ENCODE measurements at regions not wholly inside any gene's neighbourhood (a gene's known extent, or its start where the extent isn't known, plus 50 kb on each side); places are given as distances from the start of the nearest gene placed in this dataset.

DNA sequence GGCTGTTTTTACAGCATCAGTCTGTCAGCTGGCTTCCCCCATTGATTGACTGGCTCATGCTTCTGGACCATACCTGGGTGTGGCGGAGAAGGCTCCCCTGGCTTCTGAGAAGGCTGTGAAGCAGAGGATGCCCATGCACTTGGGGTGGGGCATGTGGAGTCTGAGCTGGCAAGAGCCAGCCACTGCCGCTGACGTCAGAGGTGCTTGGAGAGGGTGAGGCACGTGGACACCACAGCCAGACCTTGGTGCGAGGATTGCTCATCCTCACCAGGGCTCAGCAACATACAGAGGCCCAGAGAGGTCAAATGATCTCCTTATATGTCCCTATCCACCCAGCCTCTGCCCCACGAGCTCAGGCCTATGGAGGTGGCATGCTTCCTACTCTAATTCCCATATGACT lies 211.2 kb upstream of the PMEPA1 start:
- DNase-seq (ENCODE audit: low read depth in 2 of 2), result no peak

GRCh38 chr20:57919049-57919448 lies 209.2 kb upstream of the PMEPA1 start:
- DNase-seq (ENCODE audit: low read depth in 2 of 2), result no peak

DNA sequence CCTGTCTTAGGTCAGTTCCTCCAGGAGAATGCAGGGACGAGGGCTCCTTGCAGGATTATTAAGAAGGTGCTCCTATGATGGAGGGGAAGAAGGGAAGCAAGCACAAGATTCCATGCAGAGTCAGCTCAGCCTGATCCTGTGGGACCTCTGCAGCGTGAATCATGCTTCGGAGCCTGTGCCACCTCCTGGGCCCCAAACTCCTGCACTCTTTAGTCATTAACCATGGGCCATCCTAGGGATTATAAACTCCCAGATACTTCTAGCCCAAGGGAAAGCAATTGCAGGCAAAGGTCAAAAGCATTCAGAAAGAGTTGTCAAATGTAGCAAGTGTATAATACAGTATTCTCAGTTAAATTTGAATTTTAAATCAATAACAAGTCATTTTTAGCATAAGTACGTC lies 208.7 kb upstream of the PMEPA1 start:
- no peak for DNase-seq (ENCODE audit: low read depth in 2 of 2)

DNA sequence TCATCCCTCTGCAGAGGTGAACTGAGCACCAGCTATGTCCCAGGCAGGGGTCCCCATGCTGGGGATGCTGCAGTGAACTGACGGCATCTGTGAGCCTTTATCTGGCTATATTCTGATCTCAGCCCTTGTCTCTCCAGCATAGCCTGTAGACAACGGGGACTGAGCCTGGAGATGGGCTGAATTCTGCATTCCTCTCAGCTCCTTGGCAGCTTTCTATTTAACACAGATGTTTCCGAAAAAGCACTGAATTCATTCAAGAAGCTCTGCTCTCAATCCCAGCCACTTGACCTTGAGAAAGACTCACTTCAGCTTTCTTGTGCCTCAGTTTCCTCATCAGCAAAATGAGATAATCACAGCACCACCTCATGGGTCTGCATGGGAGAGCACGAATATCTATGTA lies 204.4 kb upstream of the PMEPA1 start:
- no peak for DNase-seq (ENCODE audit: low read depth in 2 of 2)

DNA sequence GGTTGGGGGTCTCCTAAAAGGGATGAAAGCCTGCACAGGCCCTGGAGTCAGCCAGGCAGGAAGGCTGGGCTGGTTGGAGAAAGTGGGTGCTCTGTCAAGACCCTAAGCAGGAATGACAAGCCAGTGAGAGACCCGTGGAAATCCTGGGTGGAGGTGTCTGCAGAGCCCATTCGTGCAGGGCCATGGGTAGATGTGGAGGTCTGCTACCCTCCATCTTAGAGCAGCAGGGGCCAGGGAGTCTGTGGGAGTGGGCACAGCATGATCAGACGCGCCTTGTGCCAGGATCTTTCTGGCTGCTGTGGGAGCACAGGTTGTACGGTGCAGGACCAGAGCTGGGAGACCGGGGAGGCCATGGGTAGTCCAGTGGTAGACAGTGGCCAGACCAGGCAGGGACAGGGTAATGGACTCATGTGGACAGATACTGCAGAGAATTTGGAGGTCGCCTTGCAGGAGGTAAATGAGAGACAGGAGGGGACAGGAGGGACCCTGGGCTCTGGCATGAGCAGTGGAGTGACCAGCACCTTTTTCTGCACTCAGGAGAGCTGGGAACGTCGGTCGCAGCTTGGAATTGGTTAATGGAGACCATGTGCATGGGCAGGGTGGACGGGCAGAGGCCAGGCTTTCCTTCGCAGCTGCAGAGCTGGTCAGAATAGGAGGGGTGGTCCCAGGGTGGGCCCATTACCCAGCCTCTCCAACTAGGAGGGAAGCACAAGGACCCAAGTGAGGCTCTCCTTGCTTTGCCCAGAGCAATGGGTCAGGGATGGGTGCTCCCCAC lies 203.5 kb upstream of the PMEPA1 start:
- DNase-seq (ENCODE audit: low read depth in 2 of 2), result no peak

- DNase-seq (ENCODE audit: low read depth in 2 of 2), result no peak
These were observed 202.4 kb upstream of the PMEPA1 start for GRCh38 chr20:57912227-57912582.

DNA sequence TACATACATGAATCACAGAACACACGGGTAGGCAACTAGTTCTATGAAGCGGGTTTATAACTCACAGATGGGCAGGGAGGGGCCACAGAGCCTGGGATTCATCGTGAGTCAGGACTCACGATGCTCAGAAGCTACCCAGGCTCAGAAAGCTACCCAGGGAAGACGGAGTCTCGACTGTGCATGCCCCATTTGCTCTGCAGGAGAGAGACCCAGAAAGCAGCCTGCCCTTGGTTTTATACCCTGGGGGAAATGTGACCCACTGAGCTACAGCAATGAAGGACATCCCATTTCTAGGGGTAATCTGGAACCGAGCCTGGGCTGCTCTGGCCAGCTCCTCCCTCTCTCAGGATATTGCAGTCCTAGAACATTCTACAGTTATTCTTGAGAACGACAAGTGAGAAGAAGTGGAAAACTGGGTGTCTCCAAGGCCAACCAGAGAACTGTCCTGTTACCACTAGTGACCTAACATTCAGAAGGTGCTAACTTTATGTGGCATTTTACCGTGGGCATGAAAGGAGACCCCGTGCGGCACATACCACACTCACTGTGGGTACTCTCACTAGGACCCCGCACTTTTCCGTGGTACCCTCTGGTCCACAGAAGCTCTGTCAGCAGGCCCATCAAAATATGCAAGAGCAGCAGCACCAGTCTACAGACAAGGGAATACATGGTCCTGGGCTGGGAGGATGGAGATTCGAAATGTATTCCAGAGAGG lies 201.9 kb upstream of the PMEPA1 start:
- DNase-seq (ENCODE audit: low read depth in 2 of 2), result no peak

GRCh38 chr20:57910716-57911115 lies 200.9 kb upstream of the PMEPA1 start:
- DNase-seq (ENCODE audit: low read depth in 2 of 2), result no peak

DNA sequence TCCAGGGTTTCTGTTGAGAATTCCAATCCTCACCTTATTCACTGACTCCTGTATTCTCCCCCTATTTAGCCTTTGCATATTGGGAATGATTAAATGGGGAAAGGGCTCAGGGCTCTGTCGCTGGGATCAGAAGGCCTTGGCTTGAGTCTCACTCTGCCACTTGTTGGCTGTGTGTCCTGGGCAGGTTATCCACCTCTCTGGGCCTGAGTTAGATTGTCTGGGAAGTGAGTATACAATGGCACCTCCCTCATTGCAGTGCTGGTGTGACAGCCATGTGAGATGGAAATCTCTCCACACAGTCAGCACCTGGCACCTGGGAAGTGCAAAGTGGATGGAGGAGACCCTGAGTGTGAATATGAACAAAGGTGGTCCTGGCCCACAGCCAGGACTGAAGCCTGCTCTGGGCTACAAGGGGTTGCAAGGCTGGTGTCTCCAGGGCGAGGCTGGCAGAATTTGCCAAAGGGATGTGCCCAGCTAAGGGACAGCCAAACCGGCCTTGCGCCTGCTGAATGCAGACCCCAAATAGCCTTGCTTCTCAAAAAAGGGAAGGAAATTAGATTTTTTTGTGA lies 200.0 kb upstream of the PMEPA1 start:
- DNase-seq (ENCODE audit: low read depth in 2 of 2), result no peak

GRCh38 chr20:57908704-57909630 lies 199.2 kb upstream of the PMEPA1 start:
- DNase-seq (ENCODE audit: low read depth in 2 of 2), result no peak

DNA sequence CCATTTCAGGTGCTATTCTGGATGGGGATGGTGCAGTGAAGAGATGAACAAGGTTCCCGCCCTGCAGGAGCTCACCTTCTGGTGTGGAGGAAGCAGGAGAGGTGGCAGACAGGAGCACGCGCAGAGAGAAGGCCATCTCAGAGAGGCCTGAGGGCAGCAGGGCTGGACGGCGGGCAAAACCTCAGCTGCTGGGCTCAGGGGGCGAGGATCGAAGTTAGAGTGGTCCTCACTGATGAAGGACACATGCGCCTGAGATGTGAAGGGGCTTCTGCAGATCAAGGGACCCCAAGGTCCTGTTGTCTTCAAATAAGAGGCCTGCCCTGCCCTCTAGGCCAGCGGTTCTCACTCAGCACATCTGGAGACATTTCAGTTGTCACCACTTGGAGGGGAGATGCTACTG lies 198.4 kb upstream of the PMEPA1 start:
- no peak for DNase-seq (ENCODE audit: low read depth in 2 of 2)

DNA sequence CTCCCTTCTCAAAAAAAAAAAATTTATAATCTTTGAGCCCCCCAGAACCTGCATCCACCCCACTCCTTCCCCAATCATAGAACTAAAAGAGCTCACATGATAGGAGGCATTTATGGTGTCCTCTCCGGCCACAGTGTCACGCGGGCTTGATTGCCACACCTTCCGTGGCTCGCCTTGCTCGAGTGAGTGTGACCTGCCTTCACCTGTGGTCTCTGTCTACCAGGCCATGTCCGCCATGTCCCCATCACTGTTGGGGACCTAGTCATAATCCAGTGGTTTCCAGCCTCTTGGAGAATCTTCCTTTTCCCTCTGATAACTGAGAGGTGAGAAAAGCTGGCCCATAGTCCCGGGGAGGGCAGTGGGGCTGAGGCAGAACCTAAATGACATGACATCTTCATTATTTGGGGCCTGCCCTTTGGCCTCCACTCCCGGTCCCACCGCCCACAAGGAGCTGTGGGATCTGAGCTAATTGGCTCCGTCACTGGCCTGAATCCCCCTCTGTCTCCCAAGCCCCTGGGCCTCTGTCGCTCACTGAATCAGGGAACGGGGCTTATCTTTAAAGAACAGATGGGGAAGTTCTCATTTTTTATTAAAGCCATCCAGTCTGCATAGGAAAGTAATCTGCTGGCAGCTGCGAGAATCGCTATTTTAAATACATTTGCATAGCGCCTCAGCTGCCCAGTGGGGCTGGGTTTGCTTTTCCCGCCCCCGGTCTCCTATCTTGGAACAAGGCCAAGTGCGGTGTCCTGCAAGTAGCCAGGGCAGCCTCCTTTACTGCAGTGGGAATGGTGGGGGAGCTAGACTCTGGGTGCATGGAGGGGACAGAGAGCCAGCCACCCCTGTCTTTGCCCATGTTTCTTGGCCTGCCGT lies 197.6 kb upstream of the PMEPA1 start:
- DNase-seq (ENCODE audit: low read depth in 2 of 2), result no peak

DNA sequence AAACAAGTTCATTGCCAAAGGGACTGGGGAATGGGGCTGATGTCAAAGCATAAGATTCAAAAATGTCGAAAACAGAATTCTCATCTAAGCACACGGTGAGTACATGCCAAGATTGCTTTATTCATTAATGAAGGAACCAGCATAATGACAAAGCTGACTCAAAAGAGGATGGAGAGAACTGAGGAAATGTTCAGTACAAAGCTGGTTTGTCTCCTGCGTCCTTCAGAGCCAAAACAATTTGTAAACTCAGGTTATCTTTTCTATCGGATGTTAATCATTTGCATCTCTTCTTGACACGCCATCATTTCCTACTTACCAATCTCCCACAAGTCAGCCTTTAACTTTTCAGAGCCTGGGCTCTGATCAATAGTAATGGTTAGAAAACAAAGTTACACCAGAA lies 195.6 kb upstream of the PMEPA1 start:
- no peak for DNase-seq (ENCODE audit: low read depth in 2 of 2)

GRCh38 chr20:57904314-57905105 lies 194.7 kb upstream of the PMEPA1 start:
- no peak for DNase-seq (ENCODE audit: low read depth in 2 of 2)

DNA sequence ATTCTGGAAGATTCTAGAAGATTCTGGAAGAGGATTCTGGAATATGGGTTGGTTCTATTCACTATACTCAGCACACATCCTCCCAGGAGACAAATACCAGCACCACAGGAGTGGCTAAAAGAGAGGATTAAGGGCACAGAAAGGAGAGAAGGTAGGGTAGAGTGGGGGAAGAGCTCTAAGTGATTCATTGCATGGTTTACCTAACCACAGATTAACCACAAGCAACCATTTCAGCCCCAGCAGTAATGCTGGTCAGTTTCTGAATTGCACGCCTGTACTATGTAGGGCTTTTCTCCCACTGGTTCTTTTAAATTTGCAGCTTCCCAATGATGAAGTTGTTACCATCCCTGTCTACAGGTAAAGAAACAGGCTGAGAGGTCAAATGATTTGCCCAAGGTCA lies 192.7 kb upstream of the PMEPA1 start:
- no peak for DNase-seq (ENCODE audit: low read depth in 2 of 2)

- DNase-seq (ENCODE audit: low read depth in 2 of 2), result no peak
These were observed 191.7 kb upstream of the PMEPA1 start for GRCh38 chr20:57901526-57901925.

GRCh38 chr20:57900226-57900905 lies 190.6 kb upstream of the PMEPA1 start:
- DNase-seq (ENCODE audit: low read depth in 2 of 2), result no peak

DNA sequence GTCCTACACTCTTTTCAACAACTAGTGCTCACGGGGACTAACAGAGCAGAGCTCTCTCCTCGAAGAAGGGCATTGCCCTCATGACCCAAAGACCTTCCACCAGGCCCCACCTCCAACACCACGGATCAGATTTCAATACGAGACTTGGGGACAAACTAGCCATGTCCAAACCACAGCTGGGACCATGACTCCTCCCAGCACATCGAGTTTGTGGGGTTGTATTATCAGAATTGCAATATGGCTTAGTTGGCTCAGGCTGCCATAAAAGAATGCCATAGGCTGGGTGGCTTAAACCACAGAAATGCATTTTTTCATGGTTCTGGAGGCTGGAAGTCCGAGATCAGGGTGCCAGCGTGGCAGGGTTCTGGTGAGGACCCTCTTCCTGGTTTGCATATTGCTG lies 189.7 kb upstream of the PMEPA1 start:
- DNase-seq (ENCODE audit: low read depth in 2 of 2), result no peak

DNA sequence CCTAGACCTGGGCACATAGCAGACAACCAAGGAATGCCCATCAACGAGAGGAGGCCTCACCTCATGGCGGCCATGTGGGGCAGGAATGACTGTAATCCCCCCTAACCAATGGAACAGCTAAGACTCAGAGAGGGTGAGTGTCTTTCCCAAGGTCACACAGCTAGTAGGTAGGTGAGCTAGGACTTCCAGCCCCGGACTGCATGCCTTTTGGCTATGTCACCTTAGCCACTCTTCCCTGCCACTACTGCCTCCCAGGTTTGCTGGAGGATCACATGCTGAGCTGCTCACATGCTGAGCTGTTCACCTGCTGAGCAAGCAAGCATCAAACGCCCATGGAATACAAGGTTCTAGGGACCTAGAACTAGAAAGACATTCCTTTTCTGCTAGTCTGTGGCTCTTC lies 188.5 kb upstream of the PMEPA1 start:
- DNase-seq (ENCODE audit: low read depth in 2 of 2), result no peak

DNA sequence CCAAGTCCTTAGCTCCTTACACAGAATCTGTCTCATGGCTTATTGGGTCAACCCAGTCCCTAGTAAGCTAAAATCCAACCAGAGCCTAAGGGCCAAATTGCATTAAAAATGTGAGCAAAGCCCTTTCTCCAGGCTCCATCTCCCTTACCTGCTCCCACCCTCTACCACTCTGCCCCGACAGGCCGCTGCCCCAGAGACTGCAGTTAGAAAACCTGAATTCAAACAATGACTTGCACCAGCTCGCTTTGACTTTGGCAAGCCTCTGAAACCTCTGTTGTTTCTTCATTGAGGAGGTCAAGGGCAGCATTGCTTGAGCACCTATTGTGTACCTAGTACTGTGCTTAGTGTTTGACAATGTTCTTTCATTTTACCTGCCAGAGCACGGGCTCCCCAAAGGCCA lies 188.1 kb upstream of the PMEPA1 start:
- no peak for DNase-seq (ENCODE audit: low read depth in 2 of 2)

Measured in stimulated activated CD8-positive, alpha-beta memory T cell treated with anti-CD3 and anti-CD28 coated beads, Interleukin-7, amount 100 ng/mL, for 1 hour (primary cell).